OCI-LY1 (cell line): ENCODE measurements at regions not wholly inside any gene's neighbourhood (a gene's known extent, or its start where the extent isn't known, plus 50 kb on each side); places are given as distances from the start of the nearest gene placed in this dataset.
"Not testable (repeated sequence)": the region's sequence is repeated elsewhere in the genome, so short reads cannot be mapped to it uniquely, and the experiment has no call there.

Experiments
- H2AFZ ChIP-seq: fragments of 200-600 bp; sonication (generic), shearing (Covaris generic); 2 replicates; pipeline ENCODE4 v1.6.0; 2014; ENCODE audit warnings: antibody characterized with exemption, mild to moderate bottlenecking, low read length
- H3F3A ChIP-seq: fragments of 200-600 bp; sonication (generic), shearing (Covaris generic); 2 replicates; pipeline ENCODE4 v1.6.0; 2014; ENCODE audit warnings: mild to moderate bottlenecking, antibody characterized with exemption, low read length, moderate library complexity; ENCODE audit not compliant: insufficient read depth
- H3K27ac ChIP-seq: fragments of 200-600 bp; sonication (generic); 2 replicates; pipeline ENCODE4 v1.5.1; 2014; ENCODE audit warnings: low read length, mixed run types, mild to moderate bottlenecking, low read depth; ENCODE audit not compliant: poor library complexity, severe bottlenecking
- H3K27me3 ChIP-seq: fragments of 200-600 bp; sonication (generic); 2 replicates; pipeline ENCODE4 v1.6.0; 2014; ENCODE audit warnings: antibody characterized with exemption, mild to moderate bottlenecking, low read length, moderate library complexity; ENCODE audit not compliant: insufficient read depth
- H3K36me3 ChIP-seq: fragments of 200-600 bp; sonication (generic); 2 replicates; pipeline ENCODE4 v1.6.1; 2014; ENCODE audit warnings: mild to moderate bottlenecking, antibody characterized with exemption, low read length, moderate library complexity, mixed read lengths; ENCODE audit not compliant: insufficient read depth
- H3K4me1 ChIP-seq: fragments of 200-600 bp; sonication (generic); 2 replicates; pipeline ENCODE4 v1.5.1; 2014; ENCODE audit warnings: mild to moderate bottlenecking, low read length, moderate library complexity; ENCODE audit not compliant: insufficient read depth, severe bottlenecking
- H3K4me2 ChIP-seq: fragments of 200-600 bp; sonication (generic), shearing (Covaris generic); 2 replicates; pipeline ENCODE4 v1.6.1; 2014; ENCODE audit warnings: low read length
- H3K4me3 ChIP-seq: fragments of 200-600 bp; sonication (generic); 2 replicates; pipeline ENCODE4 v1.5.1; 2014; ENCODE audit warnings: low read length, low read depth, mild to moderate bottlenecking, mixed read lengths; ENCODE audit not compliant: poor library complexity, severe bottlenecking
- H3K79me2 ChIP-seq: fragments of 200-600 bp; shearing (Covaris generic); 2 replicates; pipeline ENCODE4 v1.6.1; 2016; ENCODE audit warnings: mixed run types, low read length, mixed read lengths; ENCODE audit not compliant: insufficient read depth
- H3K9ac ChIP-seq: fragments of 200-600 bp; sonication (generic), shearing (Covaris generic); 2 replicates; pipeline ENCODE4 v1.6.1; 2014; ENCODE audit warnings: mild to moderate bottlenecking, low read length, mixed read lengths
- H3K9me2 ChIP-seq: fragments of 200-600 bp; sonication (generic), shearing (Covaris generic); 2 replicates; pipeline ENCODE4 v1.6.1; 2014; ENCODE audit warnings: low read depth, mild to moderate bottlenecking, low read length, mixed read lengths
- H3K9me3 ChIP-seq: fragments of 200-600 bp; shearing (Covaris generic); 2 replicates; pipeline ENCODE4 v1.6.1; 2014; ENCODE audit warnings: low read length, mixed read lengths
- H4K20me1 ChIP-seq: fragments of 200-600 bp; sonication (generic), shearing (Covaris generic); 2 replicates; pipeline ENCODE4 v1.6.0; 2016; ENCODE audit warnings: mild to moderate bottlenecking, low read length; ENCODE audit not compliant: insufficient read depth

DNA sequence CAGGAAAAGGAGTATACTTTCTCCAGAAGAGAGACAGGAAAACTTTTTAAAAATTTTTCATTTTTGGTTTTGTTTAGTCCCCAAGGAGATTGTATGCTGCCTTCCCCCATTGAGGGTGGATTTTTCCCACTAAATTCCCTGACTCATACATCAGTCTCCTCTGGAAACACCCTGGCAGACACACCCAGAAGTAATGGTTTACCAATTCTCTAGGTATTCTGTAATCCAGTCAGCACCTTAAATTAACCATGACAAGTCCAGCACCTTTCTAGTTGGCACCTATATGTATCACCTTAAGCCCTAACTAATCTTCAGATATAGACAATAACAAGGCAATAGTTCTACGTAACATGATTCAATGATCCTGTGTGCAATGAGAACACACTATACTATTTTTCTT is 165.9 kb upstream of the NPAP1 start:
- H3K9me3 ChIP-seq, H3F3A ChIP-seq, H3K79me2 ChIP-seq, H3K4me3 ChIP-seq, H3K27me3 ChIP-seq, H3K27ac ChIP-seq, H4K20me1 ChIP-seq, H3K9ac ChIP-seq, H3K4me2 ChIP-seq, H3K4me1 ChIP-seq, H3K36me3 ChIP-seq, H3K9me2 ChIP-seq, H2AFZ ChIP-seq: not testable (repeated sequence)

DNA sequence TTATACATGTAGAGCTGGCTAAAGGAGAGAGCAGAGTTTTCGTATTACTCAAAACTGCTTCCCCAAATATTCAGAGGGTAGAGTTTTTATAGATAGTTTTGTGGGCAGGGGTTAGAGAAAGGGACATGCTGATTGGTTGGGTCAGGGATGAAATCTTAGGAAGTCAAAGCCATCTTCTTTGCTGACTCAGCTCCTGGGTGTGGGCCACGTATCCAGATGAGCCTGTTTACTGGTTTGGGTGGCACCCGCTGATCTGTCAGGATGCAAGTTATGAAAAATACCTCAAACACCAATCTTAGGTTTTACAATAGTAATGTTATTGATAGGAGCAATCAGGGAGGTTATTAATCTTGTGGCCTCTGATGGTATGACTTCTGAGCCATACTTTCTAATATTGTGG is 164.0 kb upstream of the NPAP1 start:
- not testable (repeated sequence) for H3K9ac ChIP-seq, H3K27me3 ChIP-seq, H3K79me2 ChIP-seq, H3K4me1 ChIP-seq, H2AFZ ChIP-seq, H3K4me3 ChIP-seq, H3K9me2 ChIP-seq, H3K4me2 ChIP-seq, H4K20me1 ChIP-seq, H3K27ac ChIP-seq, H3F3A ChIP-seq, H3K9me3 ChIP-seq, H3K36me3 ChIP-seq

DNA sequence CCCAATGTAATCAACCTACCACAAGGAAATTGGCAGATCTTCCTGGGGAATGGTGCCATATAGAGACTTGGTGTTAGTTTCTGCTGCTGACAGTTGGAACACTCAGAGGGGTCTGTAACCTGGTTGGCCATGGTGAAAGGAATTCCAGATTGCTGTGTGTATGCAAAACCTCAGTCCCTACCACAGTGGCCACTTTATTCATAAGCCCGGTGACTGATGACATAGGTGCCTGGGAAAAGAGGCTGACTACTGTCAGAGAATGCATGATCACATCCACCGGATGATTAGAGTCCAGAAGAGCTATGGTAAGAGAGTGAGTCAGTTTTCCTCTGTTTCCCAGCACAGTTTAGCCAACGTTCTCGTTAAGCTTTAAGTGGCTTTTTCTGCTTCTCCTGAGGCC is 156.8 kb upstream of the NPAP1 start:
- not testable (repeated sequence) for H3K4me2 ChIP-seq, H3K27me3 ChIP-seq, H3K4me3 ChIP-seq, H3F3A ChIP-seq, H3K27ac ChIP-seq, H3K79me2 ChIP-seq, H3K9me2 ChIP-seq, H3K9me3 ChIP-seq, H3K36me3 ChIP-seq, H4K20me1 ChIP-seq, H3K4me1 ChIP-seq, H2AFZ ChIP-seq, H3K9ac ChIP-seq

DNA sequence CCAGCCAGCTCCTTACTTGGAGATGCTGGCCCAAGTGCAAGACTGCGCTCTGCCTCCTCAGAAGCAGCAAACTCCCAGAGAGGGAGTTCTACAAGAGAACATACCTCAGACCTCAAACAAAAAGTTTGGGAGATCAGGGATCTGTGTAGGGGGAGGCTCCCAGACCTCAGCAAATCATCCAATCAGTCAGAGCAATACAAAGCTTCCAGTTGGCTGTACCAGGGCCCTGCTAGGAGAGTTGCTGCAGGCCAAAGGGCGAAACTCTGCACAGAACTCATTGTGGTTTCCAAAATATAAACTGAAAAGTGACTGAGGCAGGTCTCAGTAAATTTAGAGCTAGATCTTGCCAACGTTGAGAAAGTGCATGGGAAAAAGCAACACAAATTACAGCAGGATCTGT is 144.3 kb upstream of the NPAP1 start:
- H3K9ac ChIP-seq = not testable (repeated sequence)

DNA sequence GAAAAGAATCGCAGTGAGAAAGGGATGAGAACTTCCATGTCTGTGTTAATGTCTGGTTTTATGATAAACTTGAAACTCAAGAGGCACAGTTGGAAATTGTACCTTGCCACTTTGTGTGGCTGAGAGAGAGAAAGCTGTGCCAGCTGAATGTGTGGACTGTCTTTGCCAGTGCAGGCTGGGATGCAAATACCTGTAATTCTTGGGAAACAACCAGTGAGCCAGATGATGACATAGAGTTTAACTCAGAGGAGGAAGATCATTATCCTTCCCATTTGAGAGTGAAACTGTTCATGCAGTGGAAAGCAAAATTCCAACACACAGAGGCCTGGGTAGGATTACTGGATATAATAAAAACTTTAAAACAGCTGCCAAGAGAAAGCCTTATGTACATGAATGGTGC is 141.5 kb upstream of the NPAP1 start:
- not testable (repeated sequence) for H3K9ac ChIP-seq, H3K4me1 ChIP-seq, H3K36me3 ChIP-seq, H3F3A ChIP-seq, H3K27me3 ChIP-seq, H3K79me2 ChIP-seq, H4K20me1 ChIP-seq, H3K4me2 ChIP-seq, H3K4me3 ChIP-seq, H3K9me3 ChIP-seq, H2AFZ ChIP-seq, H3K27ac ChIP-seq, H3K9me2 ChIP-seq

More for the DNA sequence above, 144.3 kb upstream of the NPAP1 start:
- not testable (repeated sequence) for H3K4me2 ChIP-seq, H2AFZ ChIP-seq, H3K36me3 ChIP-seq, H3K9me3 ChIP-seq, H3K9me2 ChIP-seq, H3K4me1 ChIP-seq, H3K27ac ChIP-seq, H3F3A ChIP-seq, H3K27me3 ChIP-seq, H3K79me2 ChIP-seq, H4K20me1 ChIP-seq, H3K4me3 ChIP-seq

DNA sequence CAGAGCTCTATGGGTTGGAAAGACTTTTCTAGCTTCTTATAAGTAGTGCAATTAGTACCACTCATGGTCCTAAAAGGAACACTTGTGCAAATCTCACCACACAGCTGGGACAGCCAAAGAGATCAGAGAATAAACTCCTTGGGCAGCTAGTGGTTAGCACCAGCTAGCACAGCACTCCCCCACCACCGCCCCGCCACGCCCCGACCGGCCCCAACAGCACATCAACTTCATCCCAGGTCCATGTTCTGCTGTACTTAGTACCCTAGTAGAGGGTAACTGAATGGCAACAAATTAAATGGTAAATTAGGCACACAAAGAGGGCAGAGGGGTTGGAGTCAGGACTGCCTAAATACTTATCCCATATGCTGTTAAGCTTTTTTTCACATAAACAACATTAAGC is 118.3 kb upstream of the NPAP1 start:
- not testable (repeated sequence) for H4K20me1 ChIP-seq, H3K9me2 ChIP-seq, H3K36me3 ChIP-seq, H3K9me3 ChIP-seq, H3K4me3 ChIP-seq, H3K9ac ChIP-seq, H3K27me3 ChIP-seq, H2AFZ ChIP-seq, H3K4me2 ChIP-seq, H3K4me1 ChIP-seq, H3K27ac ChIP-seq, H3F3A ChIP-seq, H3K79me2 ChIP-seq
